Stimulated activated CD4-positive, alpha-beta T cell treated with anti-CD3 and anti-CD28 coated beads, Interleukin-1b, Interleukin-23, amount 100 ng/mL, for 4 hours (primary cell): ENCODE measurements at regions not wholly inside any gene's neighbourhood (a gene's known extent, or its start where the extent isn't known, plus 50 kb on each side); places are given as distances from the start of the nearest gene placed in this dataset.
"Not testable (repeated sequence)": the region's sequence is repeated elsewhere in the genome, so short reads cannot be mapped to it uniquely, and the experiment has no call there.

ENCODE experiments used
- DNase-seq, 2 donors: peaks; one replicate each; pipeline ENCODE4 v3.0.0-alpha.2; 2020; ENCODE audit warnings: low read depth in 2 of 2

- DNase-seq, result not testable (repeated sequence)
Observed at GRCh38 chr10:46645110-46645509, 66.2 kb downstream of the SYT15 start.

- DNase-seq, result not testable (repeated sequence)
Observed at GRCh38 chr10:46646132-46646531, 67.2 kb downstream of the SYT15 start.

- not testable (repeated sequence) for DNase-seq
Observed at GRCh38 chr10:46650967-46651366, 72.0 kb downstream of the SYT15 start.

GRCh38 chr10:46657437-46657836, 78.5 kb downstream of the SYT15 start:
- not testable (repeated sequence) for DNase-seq

- DNase-seq, result not testable (repeated sequence)
Observed at GRCh38 chr10:46660027-46660834, 81.3 kb downstream of the SYT15 start.

- DNase-seq, result not testable (repeated sequence)
Observed at GRCh38 chr10:46660835-46661164, 81.9 kb downstream of the SYT15 start.

- DNase-seq, result not testable (repeated sequence)
Observed at GRCh38 chr10:46665536-46665935, 86.6 kb downstream of the SYT15 start.

- not testable (repeated sequence) for DNase-seq
Observed at GRCh38 chr10:46668357-46668997, 89.5 kb downstream of the SYT15 start.

- DNase-seq, result not testable (repeated sequence)
Observed at GRCh38 chr10:46677836-46678435, 99.0 kb downstream of the SYT15 start.

- not testable (repeated sequence) for DNase-seq
Observed at GRCh38 chr10:46691397-46691796, 112.5 kb downstream of the SYT15 start.

GRCh38 chr10:46693218-46693617, 114.3 kb downstream of the SYT15 start:
- not testable (repeated sequence) for DNase-seq

GRCh38 chr10:46717264-46717663, 138.3 kb downstream of the SYT15 start:
- DNase-seq, result not testable (repeated sequence)

GRCh38 chr10:46718014-46718413, 139.1 kb downstream of the SYT15 start:
- not testable (repeated sequence) for DNase-seq

- DNase-seq, result not testable (repeated sequence)
Observed at GRCh38 chr10:46720386-46720785, 141.5 kb downstream of the SYT15 start.

GRCh38 chr10:46720811-46721518, 142.0 kb downstream of the SYT15 start:
- DNase-seq, result not testable (repeated sequence)

GRCh38 chr10:46724258-46724657, 145.3 kb downstream of the SYT15 start:
- not testable (repeated sequence) for DNase-seq

- DNase-seq, result not testable (repeated sequence)
Observed at GRCh38 chr10:46728359-46728758, 149.4 kb downstream of the SYT15 start.

GRCh38 chr10:46730729-46731128, 151.8 kb downstream of the SYT15 start:
- not testable (repeated sequence) for DNase-seq

GRCh38 chr10:46733635-46734261, 154.8 kb downstream of the SYT15 start:
- DNase-seq, result not testable (repeated sequence)

GRCh38 chr10:46734262-46734642, 155.3 kb downstream of the SYT15 start:
- not testable (repeated sequence) for DNase-seq

GRCh38 chr10:46739919-46740318, 161.0 kb downstream of the SYT15 start:
- not testable (repeated sequence) for DNase-seq
